Adrenal gland (tissue), 5 donors: ENCODE measurements at regions not wholly inside any gene's neighbourhood (a gene's known extent, or its start where the extent isn't known, plus 50 kb on each side); places are given as distances from the start of the nearest gene placed in this dataset.

ENCODE experiments used
- POLR2A ChIP-seq, 2 donors: fragments of 450-650 bp; IDR thresholded peaks; one replicate each; pipeline ENCODE4 v1.6.1; 2017; ENCODE audit warnings: antibody characterized with exemption in 2 of 2, mild to moderate bottlenecking in 2 of 2, moderate library complexity in 1 of 2
- TF ChIP-seq, protein P1 (sequence below), 6 experiments: fragments of 450-650 bp in 4 of 6; fragments of 200-600 bp in 2 of 6; sonication (generic) in 1 of 6; IDR thresholded peaks; 1 replicate in 5 of 6; 2 replicates in 1 of 6; pipeline versions ENCODE4 v1.5.1 to v1.8.0; 2016 to 2021; ENCODE audit warnings: antibody characterized with exemption in 6 of 6, mild to moderate bottlenecking in 2 of 6, moderate library complexity in 1 of 6
- donor health status: DM: no; HTN: no; CAD: no.

DNA sequence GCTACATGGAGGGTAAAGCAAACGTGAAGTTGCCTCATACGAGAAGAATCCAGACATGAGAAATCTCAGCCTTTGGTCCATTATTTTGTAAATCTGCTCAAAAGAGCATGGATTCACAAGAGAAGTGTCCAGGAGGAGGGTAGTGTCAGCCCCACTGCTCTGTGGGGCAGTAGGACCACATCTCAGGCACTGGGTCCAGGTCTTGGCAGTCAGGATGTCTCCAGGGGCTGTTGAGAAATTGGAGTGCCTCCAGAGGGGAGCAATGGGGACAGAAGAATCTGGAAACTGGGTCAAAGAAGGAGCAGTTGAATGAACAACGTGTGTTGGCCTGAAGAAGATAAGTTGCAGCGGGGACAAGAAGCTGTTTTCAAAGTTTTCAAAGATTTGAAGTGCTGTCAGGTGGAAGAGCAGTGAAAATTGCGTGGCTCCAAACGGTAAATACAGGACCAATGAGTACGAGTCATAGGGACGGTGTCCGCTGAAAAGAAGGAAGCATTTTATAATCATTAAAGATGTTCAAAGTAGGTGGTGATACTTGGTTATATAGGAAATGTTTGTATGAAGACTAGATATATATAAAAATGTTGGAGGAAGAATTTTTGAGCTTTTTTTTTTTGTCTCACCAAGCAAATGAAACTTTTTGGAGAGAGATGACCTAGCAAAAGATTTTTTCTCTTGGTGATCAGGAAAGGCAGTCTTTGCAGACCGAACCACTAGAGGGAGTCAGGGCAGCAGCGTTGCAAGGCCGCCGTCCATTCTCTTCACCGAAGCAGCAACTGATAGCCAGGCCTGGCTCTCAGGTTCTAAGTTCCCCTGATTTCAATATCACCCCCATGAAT, 57.1 kb upstream of the ZBED3 start:
- TF ChIP-seq, protein P1, sequence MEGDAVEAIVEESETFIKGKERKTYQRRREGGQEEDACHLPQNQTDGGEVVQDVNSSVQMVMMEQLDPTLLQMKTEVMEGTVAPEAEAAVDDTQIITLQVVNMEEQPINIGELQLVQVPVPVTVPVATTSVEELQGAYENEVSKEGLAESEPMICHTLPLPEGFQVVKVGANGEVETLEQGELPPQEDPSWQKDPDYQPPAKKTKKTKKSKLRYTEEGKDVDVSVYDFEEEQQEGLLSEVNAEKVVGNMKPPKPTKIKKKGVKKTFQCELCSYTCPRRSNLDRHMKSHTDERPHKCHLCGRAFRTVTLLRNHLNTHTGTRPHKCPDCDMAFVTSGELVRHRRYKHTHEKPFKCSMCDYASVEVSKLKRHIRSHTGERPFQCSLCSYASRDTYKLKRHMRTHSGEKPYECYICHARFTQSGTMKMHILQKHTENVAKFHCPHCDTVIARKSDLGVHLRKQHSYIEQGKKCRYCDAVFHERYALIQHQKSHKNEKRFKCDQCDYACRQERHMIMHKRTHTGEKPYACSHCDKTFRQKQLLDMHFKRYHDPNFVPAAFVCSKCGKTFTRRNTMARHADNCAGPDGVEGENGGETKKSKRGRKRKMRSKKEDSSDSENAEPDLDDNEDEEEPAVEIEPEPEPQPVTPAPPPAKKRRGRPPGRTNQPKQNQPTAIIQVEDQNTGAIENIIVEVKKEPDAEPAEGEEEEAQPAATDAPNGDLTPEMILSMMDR (IDR thresholded peaks at IDR 0.05): peak; percentile 78 to 91 (median 81)
- TF ChIP-seq POLR2A (IDR thresholded peaks at IDR 0.05): no peak
